ENCODE measurements at regions not wholly inside any gene's neighbourhood (a gene's known extent, or its start where the extent isn't known, plus 50 kb on each side); places are given as distances from the start of the nearest gene placed in this dataset.

DNA sequence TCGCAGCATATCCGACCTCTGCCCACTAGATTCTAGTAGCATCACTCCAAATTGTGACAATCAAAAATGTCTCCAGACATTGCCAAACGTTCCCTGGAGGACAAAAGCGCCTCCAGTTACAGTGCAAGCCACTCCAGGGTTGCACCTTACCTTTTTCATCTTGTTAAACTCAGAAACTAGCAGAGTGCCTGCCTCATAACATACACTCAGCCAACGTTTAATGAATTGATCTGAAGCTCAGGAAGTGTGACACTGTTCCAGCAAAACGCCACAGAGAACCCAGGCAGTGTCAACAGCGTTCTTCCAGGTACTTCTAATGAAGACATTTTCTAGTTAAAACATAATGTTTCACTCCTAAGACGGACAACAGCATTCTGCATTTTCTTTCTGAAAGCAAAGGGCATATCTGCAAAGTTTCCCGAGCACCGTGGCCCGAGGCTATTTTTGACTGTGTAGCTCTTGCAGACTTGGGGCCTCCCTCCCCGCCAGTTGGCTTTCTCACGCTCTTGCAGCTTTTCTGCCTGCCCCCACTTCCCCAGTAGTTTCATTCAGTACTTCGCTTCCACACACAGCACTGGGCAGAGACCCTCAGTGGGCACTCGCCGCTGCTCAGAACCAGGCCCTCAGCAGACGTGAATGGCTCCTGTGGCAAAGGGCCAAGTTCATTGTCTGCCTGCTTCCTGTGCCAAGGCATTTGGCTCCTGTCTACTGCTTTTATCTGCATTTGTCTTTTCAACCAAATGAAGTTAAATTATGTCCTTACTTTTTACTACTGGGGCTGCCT is 133.4 kb upstream of the TTC29 start:
- TF ChIP-seq, protein P1, sequence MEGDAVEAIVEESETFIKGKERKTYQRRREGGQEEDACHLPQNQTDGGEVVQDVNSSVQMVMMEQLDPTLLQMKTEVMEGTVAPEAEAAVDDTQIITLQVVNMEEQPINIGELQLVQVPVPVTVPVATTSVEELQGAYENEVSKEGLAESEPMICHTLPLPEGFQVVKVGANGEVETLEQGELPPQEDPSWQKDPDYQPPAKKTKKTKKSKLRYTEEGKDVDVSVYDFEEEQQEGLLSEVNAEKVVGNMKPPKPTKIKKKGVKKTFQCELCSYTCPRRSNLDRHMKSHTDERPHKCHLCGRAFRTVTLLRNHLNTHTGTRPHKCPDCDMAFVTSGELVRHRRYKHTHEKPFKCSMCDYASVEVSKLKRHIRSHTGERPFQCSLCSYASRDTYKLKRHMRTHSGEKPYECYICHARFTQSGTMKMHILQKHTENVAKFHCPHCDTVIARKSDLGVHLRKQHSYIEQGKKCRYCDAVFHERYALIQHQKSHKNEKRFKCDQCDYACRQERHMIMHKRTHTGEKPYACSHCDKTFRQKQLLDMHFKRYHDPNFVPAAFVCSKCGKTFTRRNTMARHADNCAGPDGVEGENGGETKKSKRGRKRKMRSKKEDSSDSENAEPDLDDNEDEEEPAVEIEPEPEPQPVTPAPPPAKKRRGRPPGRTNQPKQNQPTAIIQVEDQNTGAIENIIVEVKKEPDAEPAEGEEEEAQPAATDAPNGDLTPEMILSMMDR (conservative IDR thresholded peaks at IDR 0.05), result no peak
- no peak for TF ChIP-seq ZFX (IDR thresholded peaks at IDR 0.05)
